Heart left ventricle (tissue), 16 donors: ENCODE measurements at regions not wholly inside any gene's neighbourhood (a gene's known extent, or its start where the extent isn't known, plus 50 kb on each side); places are given as distances from the start of the nearest gene placed in this dataset.

Experiments
- ATAC-seq, 4 donors: fragments of 200-7000 bp; cut with Tn5 transposase; one replicate each; pipeline ENCODE4 v1.9.1; 2020 to 2022; ENCODE audit warnings: moderate library complexity in 4 of 4, mild to moderate bottlenecking in 3 of 4, moderate number of reproducible peaks in 1 of 4
- DNase-seq, 5 donors: peaks; one replicate each; pipeline ENCODE4 v3.0.0-alpha.2; 2020
- H3K27ac ChIP-seq, 12 donors: fragments of 200-600 bp; sonication (generic) in 4 of 12; one replicate each; pipeline versions ENCODE4 v1.5.0 to v1.8.0; 2016 to 2022; ENCODE audit warnings: mild to moderate bottlenecking in 2 of 12
- H3K27me3 ChIP-seq, 9 donors: fragments of 200-600 bp; sonication (generic) in 2 of 9; one replicate each; pipeline versions ENCODE4 v1.5.1 to v1.8.0; 2016 to 2022; ENCODE audit warnings: mild to moderate bottlenecking in 3 of 9
- H3K36me3 ChIP-seq, 9 donors: fragments of 200-600 bp; sonication (generic) in 2 of 9; one replicate each; pipeline versions ENCODE4 v1.5.0 to v1.8.0; 2018 to 2022; ENCODE audit warnings: mild to moderate bottlenecking in 2 of 9
- H3K4me1 ChIP-seq, 12 donors: fragments of 200-600 bp; sonication (generic) in 4 of 12; one replicate each; pipeline versions ENCODE4 v1.5.0 to v1.8.0; 2016 to 2022; ENCODE audit warnings: mild to moderate bottlenecking in 3 of 12
- H3K4me3 ChIP-seq, 12 donors: fragments of 200-600 bp; sonication (generic) in 4 of 12; one replicate each; pipeline versions ENCODE4 v1.5.0 to v1.8.0; 2017 to 2022; ENCODE audit warnings: mild to moderate bottlenecking in 9 of 12, moderate library complexity in 4 of 12
- H3K9me3 ChIP-seq, 12 donors: fragments of 200-600 bp; sonication (generic) in 4 of 12; one replicate each; pipeline versions ENCODE4 v1.5.0 to v1.8.0; 2016 to 2022; ENCODE audit warnings: mild to moderate bottlenecking in 1 of 12
- POLR2A ChIP-seq, 2 donors: fragments of 450-650 bp; IDR thresholded peaks; one replicate each; pipeline ENCODE4 v1.6.1; 2017; ENCODE audit warnings: antibody characterized with exemption in 2 of 2, mild to moderate bottlenecking in 2 of 2, moderate library complexity in 2 of 2
- WGBS, 4 donors: extraction: QIAGEN DNeasy Blood & Tissue Kit in 2 of 4; methylation state at CpG; one replicate each; pipeline versions ENCODE4 v1.1.5 to v1.1.7; 2013 to 2018; 5-methylcytosine and 5-hydroxymethylcytosine counted together
- intact Hi-C, 10 donors: fragments of 100-400 bp; cut with DNase I; formaldehyde crosslinking; loops; one replicate each; pipeline versions ENCODE4 v1.11.1 to v1.14.2; 2022
- TF ChIP-seq, protein P1 (sequence below), 12 donors: fragments of 200-600 bp; sonication (generic) in 4 of 12; IDR thresholded peaks; one replicate each; pipeline versions ENCODE4 v1.5.0 to v1.8.0; 2018 to 2022; ENCODE audit warnings: antibody characterized with exemption in 12 of 12, mild to moderate bottlenecking in 5 of 12
- donor health status: ischemic (EF 13 %, LVEDD 7.1; RV severe dilation, severe dysfunction).
- donor health status: healthy with polysubstance abuse.
- donor health status: DM: no; HTN: yes; CAD: no.
- donor health status: DM: no; HTN: no; CAD: no.
- donor health status: ischemic (EF 25% LVEDD 6.9; RV normal size, moderate dysfunction).
- donor health status: ischemic (EF 25% LVEDD 5.7; RV mildly dilated, moderate dysfunction).
- donor health status: healthy.
- donor health status: DM: yes; HTN: yes; CAD: no.
- donor health status: ischemic (EF 35%, LVEDD 5.7; RV mildly dilated, moderate dysfunction).
- donor health status: nonischemic (EF 11% LVEDD 7.7; RV severe dilation, severe dysfunction).
- donor health status: DM: yes; HTN: yes; CAD: no.
- donor health status: PGD.
- donor health status: ischemic (EF 29% LVEDD 5.4; RV normal size, mild dysfunction).
- donor health status: nonischemic (EF 23%, LVEDD 6.1; RV moderate dilation, normal function).

DNA sequence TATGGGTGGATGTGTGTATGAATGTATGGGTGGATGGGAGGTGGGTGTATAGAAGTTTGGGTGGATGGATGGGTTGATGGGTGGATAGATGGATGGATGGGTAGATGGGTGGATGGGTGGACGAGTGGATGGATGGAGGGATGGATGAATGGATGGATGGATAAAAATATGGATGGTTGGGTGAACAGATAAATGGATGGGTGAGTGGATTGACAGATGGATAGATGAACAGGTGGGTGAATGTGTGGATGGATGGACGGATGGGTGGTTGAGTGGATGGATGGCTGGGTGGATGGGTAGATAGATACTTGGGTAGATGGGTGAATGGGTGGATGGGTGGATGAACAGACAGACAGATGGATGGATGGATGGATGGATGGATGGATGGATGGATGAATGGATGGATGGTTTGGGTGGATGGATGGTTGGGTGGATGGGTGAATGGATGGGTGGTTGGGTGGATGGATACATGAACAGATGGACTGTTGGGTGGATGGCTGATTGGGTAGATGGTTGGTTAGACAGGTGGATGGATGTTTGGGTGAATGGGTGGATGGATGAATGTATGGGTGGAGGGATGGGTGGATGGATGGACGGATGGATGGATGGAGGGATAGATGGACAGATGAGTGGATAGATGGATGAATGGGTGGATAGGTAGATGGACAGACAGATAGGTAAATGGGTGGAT is 166.8 kb downstream of the IRX2 start:
- TF ChIP-seq POLR2A (IDR thresholded peaks at IDR 0.05) = no peak
- TF ChIP-seq, protein P1, sequence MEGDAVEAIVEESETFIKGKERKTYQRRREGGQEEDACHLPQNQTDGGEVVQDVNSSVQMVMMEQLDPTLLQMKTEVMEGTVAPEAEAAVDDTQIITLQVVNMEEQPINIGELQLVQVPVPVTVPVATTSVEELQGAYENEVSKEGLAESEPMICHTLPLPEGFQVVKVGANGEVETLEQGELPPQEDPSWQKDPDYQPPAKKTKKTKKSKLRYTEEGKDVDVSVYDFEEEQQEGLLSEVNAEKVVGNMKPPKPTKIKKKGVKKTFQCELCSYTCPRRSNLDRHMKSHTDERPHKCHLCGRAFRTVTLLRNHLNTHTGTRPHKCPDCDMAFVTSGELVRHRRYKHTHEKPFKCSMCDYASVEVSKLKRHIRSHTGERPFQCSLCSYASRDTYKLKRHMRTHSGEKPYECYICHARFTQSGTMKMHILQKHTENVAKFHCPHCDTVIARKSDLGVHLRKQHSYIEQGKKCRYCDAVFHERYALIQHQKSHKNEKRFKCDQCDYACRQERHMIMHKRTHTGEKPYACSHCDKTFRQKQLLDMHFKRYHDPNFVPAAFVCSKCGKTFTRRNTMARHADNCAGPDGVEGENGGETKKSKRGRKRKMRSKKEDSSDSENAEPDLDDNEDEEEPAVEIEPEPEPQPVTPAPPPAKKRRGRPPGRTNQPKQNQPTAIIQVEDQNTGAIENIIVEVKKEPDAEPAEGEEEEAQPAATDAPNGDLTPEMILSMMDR (IDR thresholded peaks at IDR 0.05) = no peak
- ATAC-seq = no peak
- H3K4me1 ChIP-seq = no peaks in the 10 kb centered on the region
- H3K9me3 ChIP-seq = no peaks in the 10 kb centered on the region
- H3K27ac ChIP-seq = no peak overlapping the region
- no peaks in the 10 kb centered on the region for H3K36me3 ChIP-seq
- intact Hi-C loops = no loop called here
- no peak overlapping the region for H3K4me3 ChIP-seq
- WGBS, 4 donors = 59 to 71% (median 65%) methylated on average over 3 of the region's 3 CpGs
- no peak for DNase-seq
- H3K27me3 ChIP-seq = peaks cover 0 to 22% (median 0%) of the 10 kb centered on the region in 9 donors

DNA sequence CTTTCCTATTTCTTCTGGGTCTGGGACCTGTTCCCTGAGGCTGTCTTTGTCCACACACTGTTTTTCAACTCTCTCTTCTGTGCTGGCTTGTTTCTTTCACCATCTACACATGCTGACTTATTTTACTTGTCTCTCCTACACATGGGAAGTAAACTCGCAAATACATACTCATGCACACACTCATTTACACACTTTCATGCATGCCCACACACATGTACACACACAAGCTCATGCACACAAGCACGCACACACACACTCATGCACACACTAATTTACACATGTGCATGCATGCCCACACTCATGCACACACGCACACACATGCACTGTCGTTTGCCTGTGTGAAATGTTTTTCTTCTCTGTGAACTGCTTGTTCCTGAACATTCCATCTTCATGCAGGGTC is 169.0 kb downstream of the IRX2 start:
- DNase-seq (no peak), ATAC-seq (no peak)
- Histone ChIP-seq H3K4me1 (no peaks in the 10 kb centered on the region), H3K36me3 (no peaks in the 10 kb centered on the region), H3K4me3 (no peak overlapping the region), H3K27ac (no peak overlapping the region), H3K27me3 (peaks cover 0 to 20% (median 0%) of the 10 kb centered on the region in 9 donors), H3K9me3 (no peaks in the 10 kb centered on the region)
- WGBS, 4 donors = 86 to 91% (median 89%) methylated on average over 4 of the region's 4 CpGs
- TF ChIP-seq POLR2A (IDR thresholded peaks at IDR 0.05) = no peak
- TF ChIP-seq, protein P1 (IDR thresholded peaks at IDR 0.05) = no peak
- intact Hi-C loops = no loop called here

DNA sequence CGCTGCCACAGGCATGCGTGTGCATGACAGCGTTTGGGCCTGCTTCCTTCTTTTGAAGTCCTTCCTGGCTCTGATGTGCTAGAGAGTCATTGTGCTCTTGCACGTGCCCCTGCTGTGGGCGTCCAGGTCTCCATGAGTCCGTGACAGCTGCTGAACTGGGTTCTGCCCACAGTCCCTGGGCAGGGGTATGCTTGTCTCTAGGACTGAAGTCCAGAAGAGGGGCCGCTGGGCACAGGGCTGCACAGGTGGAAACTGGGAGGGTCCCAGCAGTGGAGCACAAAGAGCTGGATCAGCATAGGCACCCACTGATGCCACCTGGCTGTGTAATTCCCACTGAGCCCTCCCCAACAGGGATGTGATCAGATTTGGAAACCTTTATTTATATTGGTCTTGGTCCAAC is 169.4 kb downstream of the IRX2 start:
- 82 to 87% (median 84%) methylated on average over 7 of the region's 7 CpGs for WGBS, 4 donors
- intact Hi-C loops = no loop called here
- Histone ChIP-seq H3K36me3 (no peaks in the 10 kb centered on the region), H3K4me3 (no peak overlapping the region), H3K27me3 (peaks cover 0 to 16% (median 0%) of the 10 kb centered on the region in 9 donors), H3K9me3 (no peaks in the 10 kb centered on the region), H3K4me1 (no peaks in the 10 kb centered on the region), H3K27ac (no peak overlapping the region)
- no peak for DNase-seq
- TF ChIP-seq, protein P1 (IDR thresholded peaks at IDR 0.05) = no peak
- no peak for TF ChIP-seq POLR2A (IDR thresholded peaks at IDR 0.05)
- ATAC-seq = no peak

DNA sequence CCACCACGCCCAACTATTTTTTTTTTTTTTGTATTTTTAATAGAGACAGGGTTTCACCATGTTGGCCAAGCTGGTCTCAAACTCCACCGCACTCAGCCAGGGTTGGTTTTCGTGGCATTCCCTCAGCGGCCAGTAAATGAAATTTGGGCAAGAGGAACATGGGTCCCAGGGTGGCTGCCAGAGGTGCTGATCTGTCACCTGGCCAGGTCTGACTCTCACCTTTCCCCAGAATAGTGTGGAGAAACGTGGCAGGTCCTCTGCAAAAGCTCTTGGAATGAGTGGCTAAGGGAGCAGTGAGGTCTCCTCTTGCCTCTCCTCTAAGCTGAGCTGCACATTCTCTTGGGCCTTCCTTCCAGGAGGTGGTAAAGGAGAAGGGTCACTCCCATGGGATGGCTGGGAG is 170.1 kb downstream of the IRX2 start:
- DNase-seq (no peak), ATAC-seq (no peak)
- Histone ChIP-seq H3K4me3 (no peak overlapping the region), H3K9me3 (no peaks in the 10 kb centered on the region), H3K36me3 (no peaks in the 10 kb centered on the region), H3K4me1 (no peaks in the 10 kb centered on the region), H3K27ac (no peak overlapping the region), H3K27me3 (peaks cover 0 to 16% (median 0%) of the 10 kb centered on the region in 9 donors)
- no peak for TF ChIP-seq POLR2A (IDR thresholded peaks at IDR 0.05)
- TF ChIP-seq, protein P1 (IDR thresholded peaks at IDR 0.05) = no peak
- WGBS, 4 donors = 82 to 88% (median 84%) methylated on average over 5 of the region's 5 CpGs
- intact Hi-C loops = no loop called here
